Ishikawa (cell line): ENCODE measurements at regions not wholly inside any gene's neighbourhood (a gene's known extent, or its start where the extent isn't known, plus 50 kb on each side); places are given as distances from the start of the nearest gene placed in this dataset.

ENCODE experiments used
- CEBPB ChIP-seq: IDR thresholded peaks from 2 replicates; pipeline ENCODE4 v1.6.1; 2012
- EP300 ChIP-seq: IDR thresholded peaks from 2 replicates; pipeline ENCODE4 v1.6.1; 2012; ENCODE audit warnings: borderline replicate concordance
- MAX ChIP-seq: IDR thresholded peaks from 2 replicates; pipeline ENCODE4 v1.6.1; 2012
- RAD21 ChIP-seq: IDR thresholded peaks from 2 replicates; pipeline ENCODE4 v1.6.1; 2012; ENCODE audit warnings: low read depth
- REST ChIP-seq: IDR thresholded peaks from 2 replicates; pipeline ENCODE4 v1.6.1; 2012; ENCODE audit warnings: low read depth, mild to moderate bottlenecking
- TAF1 ChIP-seq: IDR thresholded peaks from 2 replicates; pipeline ENCODE4 v1.6.1; 2012; ENCODE audit warnings: low read depth, mild to moderate bottlenecking
- YY1 ChIP-seq: IDR thresholded peaks from 2 replicates; pipeline ENCODE4 v1.6.1; 2012; ENCODE audit warnings: low read depth

GRCh38 chr9:134987376-134987775, 69.7 kb upstream of the FCN1 start:
- TF ChIP-seq CEBPB (no peak), REST (no peak), TAF1 (no peak), MAX (no peak), YY1 (no peak), EP300 (no peak), RAD21 (no peak)
